ENCODE measurements at regions not wholly inside any gene's neighbourhood (a gene's known extent, or its start where the extent isn't known, plus 50 kb on each side); places are given as distances from the start of the nearest gene placed in this dataset.
A peak's percentile ranks its signal among the peaks of the same experiment; 100 is the strongest.

DNA sequence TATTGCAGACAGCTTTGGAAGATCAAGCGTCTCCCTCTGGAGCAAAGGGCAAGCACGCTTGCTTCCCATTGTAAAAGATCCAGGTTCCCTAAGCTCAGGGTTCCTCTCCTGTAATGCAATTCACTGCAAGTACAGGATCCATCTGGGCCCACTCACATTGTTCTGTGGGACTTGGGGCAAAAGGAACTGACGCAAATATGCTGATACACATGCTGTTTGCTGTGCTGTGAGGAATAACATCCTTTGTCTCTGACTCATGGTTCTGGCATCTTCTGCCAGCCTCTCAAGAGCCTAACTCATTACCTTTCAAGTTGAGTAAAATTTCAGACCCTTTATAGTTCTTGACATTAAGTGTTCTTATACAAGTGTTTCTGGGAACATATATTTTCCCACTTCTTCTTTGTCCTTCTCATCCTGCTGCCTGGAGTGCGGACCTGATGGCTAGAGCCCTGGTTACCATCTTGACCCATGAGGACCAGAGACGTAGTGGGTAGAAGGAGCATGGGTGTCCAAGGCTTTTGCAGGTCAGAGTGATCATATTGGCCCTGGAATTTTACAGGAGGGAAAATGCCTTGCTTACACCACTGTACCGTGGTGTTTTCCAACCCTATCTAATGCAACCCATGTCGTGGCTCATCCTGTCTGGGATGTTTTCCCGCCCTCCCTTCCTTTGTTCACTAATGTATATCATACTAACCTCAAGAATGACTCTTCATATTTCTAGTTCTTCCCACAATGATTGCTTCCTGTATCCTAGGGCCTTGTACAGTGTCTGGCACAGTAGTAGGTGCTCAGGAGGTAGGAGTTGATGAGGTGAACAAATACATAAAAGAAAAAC lies 145.7 kb upstream of the GLI2 start:
- DNase-seq (ENCODE audit: low spot score), result no peak

DNA sequence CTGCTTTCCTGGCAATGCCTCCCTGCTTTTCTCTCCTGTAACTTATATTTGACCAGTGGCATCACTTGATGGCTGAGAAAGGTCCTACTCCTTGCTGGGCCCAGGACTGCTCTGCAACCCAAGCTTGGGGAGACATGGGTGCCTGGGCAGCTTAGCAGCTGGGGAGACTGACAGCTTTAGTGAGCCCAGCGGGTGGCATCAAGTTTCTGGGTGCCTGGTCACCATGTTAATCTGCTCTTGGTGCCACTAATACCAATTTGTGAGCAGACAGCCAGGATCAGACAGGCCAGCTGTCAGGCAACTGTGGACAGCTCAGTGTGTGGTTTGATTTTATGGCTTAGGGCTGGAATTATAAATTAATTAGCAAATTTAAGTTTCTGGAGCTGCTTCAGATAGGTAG lies 144.8 kb upstream of the GLI2 start:
- peak; percentile 49 for DNase-seq (ENCODE audit: low spot score)

DNA sequence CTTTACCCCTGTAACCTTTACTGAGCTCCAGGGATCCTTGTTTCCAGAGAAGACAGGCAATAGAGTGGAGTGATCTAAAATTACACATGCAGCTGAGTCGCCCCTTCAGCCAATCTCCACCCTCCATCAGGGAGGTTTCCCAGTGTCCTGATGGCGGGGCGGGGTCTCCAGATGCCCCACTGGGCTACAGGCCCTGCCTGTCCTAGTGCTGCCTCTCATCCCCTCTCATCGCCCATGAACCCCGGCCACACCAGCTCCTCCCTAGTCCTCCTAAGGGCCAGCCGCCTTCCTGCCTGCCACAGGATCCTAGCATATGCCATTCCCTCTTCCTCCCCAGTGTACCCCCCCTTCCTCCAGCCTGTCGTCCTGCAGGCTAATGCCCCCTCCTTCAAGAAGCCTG lies 144.1 kb upstream of the GLI2 start:
- DNase-seq (ENCODE audit: low spot score), result no peak

DNA sequence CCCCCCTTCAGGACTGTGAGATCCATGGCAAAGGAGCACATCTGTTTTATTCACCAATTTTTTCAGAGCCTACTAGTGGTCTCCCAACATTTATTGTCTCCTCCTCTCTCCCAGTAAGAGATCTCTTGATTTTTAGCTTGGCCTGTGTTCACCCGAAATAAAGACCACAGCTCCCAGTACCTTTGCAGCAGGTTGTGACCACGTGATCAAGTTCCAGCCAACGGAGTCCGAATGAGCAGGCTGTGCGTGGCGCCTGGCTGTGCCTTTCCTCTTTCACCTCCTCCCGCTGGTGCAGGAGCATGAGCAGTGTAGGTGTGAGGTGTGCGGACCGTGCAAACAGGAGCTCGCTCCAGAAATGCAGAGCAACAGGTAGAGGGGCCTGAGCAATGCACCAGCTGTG lies 143.6 kb upstream of the GLI2 start:
- no peak for DNase-seq (ENCODE audit: low spot score)

DNA sequence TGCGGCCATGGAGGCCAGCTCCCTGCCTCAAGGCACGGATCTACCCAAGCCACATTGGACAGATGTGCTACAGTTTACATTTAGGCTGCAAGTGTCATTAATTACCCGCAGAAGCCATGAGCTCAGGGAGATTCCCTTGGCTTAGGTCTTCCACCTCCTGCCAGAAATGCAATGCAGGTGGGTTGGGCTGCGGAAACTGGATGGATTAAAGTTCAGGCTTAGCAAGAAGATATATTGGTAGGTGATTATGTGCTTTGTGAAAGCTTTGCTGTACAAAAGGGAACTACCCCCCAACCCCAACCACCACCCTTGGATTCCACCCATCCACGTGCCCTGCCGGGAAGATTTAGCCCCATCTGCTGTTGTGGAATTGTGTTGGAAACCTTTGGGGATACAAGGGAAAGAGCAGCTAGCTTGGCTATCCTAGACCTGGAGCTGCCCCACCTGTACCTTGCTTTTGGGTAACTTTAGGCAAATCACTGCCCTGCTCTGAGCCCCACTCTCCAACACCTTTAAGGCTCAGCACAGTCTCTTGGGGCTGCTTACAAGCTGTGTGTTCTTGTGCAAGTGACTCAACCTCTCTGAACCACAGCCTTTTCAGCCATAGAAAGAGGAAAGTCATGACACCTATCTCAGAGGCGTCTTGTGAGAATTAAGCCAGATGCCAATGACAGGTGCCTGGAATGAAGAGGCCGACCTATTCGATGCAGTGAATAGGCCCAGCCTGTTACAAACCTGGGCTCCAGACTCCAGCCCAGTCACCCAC lies 141.6 kb upstream of the GLI2 start:
- DNase-seq (ENCODE audit: low spot score), result peak; percentile 79

DNA sequence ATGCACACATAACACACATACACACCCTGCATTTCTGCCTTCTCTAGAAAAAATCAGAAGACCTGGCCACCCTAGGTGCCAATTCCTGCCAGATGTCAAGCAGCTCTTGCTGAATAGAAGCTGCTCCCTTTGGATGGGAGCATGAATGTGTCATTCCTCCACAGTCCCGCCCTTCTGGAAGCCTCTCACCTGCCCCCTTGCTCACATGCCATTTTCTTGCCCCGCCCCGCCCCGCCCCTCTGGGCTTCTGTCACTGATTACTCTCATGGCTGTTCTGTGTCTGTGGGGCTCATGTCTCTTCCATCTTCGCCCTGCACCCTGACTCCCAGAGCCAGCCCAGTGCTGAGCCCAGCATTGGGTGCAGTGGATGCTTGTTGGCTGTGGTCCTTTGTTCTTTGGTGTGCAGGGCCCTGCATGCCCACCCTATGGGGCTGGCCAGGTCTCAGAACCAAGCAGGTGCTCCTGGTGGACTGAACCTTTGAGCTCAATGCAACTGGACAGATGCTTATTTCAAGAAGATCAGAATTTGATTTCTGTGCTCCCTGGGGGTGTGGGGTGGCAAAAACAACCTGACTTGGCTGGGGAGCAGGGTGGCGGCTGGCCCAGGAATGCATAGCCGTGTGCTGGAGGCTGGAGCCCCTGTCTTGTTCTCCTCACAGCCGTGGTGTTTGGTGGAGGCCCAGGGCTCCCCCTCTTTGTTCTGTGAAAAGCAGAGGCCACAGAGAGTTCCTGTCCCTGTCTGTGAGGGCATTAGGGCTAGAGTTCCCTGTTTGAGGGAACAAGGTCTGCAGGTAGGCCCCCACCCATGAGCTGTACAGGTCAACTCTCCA lies 140.6 kb upstream of the GLI2 start:
- DNase-seq (ENCODE audit: low spot score), result peak; percentile 46

DNA sequence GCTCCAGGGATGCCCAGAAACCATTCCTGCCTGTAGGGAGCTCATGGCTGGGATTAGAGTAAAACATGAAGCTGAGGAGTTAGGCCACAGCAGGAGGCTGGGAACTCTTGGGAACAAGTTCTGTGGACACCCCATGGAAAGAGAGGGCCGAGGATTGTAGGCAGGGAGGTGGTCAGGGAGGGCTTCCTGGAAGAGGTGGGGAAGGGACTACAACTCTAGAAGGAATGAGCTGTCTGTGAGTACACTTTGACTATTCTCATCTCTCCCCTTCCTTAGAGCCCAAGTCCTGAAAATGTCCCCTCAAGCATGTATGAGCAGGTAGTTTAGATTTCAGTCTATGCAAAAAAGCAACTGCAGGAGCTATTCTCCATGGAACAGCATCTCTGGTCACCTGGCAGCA lies 139.9 kb upstream of the GLI2 start:
- DNase-seq (ENCODE audit: low spot score), result no peak

DNA sequence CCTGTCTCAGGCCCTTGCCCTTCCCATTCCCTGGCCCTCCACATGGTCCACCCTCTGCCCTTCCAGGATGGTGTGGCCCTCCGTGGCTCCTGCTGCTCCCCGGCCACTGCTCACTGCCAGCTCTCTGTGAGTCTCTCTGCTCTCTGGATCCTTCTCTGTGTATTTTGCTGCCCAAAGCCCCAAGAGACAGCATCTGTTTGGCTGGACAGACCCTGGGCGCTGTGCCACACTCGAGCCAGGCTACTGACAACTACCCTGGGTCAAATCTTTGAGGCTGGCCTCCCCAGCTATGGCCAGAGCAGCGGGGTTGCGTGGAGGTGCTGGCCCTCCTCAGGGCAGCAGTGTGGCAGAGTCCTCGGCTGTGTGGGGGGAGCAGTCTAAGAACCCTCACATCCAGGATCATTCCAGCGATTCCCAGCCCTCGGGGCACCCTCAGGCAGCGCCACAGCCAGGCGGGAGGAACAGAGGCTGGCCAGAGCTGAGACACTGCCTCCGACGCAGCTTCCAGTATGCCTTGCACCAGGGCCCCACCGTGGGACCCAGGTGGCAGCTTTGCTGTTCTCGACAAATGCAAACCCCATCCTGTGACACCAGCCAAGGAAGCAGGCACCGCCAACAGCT lies 139.4 kb upstream of the GLI2 start:
- no peak for DNase-seq (ENCODE audit: low spot score)

DNA sequence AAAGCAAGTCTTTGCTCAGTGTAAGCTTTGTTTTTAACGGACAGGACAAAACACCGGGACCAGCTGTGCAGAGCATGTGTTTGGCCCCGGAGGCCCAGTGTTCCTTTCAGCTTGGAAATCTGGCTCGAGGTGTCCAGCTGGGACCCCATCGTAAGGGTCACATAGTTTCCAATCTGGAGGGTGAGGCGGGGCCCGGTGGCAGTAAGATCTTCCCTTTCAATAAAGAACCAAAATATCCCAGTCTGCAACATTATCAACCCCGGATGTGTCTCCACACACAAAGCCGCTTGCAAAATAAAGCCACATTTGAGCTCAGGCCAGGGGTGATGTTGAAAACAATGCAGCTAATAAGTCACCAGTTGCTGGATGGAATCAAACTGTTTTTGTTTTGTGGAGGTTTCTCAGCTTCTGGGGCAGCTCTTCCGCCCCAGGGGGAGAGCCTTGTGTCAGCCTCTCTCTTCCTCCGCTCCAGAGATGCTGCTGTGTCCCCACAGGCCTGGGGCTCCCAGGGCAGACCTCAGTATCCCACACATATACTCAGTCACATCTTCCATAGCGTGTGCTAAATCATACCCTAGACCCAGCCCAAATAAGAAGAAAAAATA lies 138.6 kb upstream of the GLI2 start:
- no peak for DNase-seq (ENCODE audit: low spot score)

DNA sequence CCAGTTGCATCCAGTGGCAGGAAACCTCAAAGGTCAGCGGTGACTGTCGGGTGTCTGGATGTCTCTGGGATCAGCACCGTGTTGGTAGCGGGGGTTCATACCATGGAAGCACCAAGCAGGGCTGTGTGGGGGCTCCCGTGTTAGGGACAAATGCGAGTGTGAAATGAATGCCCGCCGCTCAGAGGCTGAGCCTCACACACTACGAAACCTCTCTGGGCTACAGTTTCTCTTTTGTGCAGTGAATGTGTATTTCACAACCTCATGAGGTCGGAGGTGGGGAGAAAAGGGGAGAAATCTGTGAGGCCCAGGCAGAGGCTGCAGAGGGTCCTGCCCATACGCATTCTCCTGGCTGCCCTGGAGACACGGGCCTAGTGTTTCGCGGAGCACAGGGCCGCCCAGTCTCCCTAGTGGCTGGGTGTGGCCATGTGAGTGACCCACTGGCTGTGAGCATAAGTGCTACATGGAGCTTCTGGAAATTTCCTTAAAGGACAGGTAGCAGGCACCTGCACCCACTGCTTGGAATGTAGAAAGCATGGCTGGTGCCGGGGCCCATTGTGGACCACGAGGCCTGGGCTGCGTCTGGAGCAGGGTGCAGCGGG lies 138.0 kb upstream of the GLI2 start:
- no peak for DNase-seq (ENCODE audit: low spot score)

DNA sequence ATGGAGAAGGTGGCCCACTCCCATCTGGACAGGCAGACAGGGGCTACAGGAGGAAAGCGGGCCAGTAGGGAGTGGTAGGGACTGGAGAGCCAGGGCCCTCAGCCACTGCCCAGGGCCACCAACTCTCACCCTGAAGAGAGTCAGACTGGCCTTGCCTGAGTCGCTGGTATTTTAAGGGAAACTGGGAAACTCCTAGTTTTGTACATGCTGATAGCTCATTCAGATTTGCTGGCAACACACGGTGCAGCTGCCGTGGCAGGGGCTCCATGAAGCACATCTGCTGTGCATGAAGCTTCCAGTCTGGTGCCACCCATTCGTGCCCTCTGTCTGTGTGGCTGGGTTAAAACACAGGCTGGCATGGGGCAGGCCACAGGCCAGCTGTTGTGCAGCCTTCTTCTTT lies 137.3 kb upstream of the GLI2 start:
- DNase-seq (ENCODE audit: low spot score), result no peak

DNA sequence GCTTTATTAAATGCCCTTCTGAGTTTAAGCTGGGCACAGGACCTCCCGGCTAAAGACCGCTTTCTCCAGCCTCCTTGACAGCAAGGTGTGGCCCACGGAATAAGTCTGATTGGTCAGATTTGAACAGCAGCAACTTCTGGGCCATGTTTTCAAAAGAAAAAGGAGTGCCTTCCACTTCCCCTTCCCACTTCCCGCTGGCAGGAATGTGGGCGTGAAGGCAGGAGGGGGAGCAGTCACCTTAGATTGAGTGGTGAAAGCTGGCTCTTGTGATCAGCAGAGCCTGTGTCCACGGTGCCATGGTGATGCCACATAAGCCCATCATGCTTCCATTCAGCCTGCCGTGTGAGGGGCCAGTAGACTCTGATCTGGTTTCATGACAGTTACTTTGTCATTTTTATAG lies 136.6 kb upstream of the GLI2 start:
- no peak for DNase-seq (ENCODE audit: low spot score)

DNA sequence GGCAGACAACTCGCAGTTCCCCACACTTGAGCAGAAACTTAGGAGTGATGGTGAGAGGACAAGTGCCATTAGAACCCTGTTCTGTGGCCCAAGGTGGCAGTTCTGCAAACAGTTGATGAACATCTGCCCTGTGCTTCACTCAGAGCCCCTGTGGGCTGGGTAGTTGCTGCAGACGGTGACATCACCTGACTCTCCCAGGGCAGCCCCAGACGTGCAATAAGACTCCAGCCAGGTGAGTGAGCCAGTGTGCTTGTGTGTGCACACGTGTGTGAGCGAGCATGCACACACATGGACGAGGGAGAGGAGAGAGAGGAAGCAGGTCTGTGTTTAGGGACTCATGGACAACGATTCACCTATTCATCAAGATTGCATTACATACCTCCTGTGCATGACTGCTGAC lies 136.0 kb upstream of the GLI2 start:
- DNase-seq (ENCODE audit: low spot score), result no peak

DNA sequence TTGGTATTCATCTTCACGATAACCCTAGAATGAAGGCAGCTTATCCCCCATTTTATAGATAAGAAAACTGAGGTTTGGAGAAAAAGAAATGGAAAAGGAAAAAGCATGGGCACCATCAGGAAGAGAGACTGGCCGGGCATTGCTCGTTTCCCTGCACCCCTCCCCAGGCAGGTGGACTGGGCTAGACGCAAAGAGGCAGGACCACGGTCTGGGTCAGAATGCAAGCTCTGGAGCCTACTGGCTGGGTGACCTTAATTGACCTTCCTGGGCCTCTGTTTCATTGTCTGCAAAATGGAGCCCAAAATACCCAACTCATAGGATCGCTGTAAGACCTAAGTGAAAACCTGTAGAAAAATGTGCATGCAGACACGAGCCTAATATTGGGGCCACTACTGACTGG lies 135.3 kb upstream of the GLI2 start:
- DNase-seq (ENCODE audit: low spot score), result no peak

DNA sequence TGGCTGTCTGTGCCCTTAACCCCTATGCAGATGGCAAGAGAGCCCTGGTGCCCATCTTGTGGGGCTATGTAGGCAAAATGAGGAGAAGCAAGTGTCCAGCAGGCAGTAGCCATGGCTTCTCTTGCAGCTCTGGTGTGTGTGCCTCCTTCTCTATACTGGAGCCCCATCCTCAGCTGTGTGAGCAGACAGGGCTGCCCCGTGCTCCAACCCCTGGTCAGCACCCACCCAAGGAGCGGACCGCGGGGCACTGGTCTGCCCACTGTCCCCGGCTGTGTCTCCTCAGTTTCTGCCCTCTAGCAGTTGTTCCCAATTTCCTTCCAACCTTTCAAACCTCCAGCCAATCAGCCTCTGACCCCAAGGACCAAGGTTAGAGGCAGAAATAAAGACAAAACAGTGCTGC lies 134.9 kb upstream of the GLI2 start:
- no peak for DNase-seq (ENCODE audit: low spot score)

DNA sequence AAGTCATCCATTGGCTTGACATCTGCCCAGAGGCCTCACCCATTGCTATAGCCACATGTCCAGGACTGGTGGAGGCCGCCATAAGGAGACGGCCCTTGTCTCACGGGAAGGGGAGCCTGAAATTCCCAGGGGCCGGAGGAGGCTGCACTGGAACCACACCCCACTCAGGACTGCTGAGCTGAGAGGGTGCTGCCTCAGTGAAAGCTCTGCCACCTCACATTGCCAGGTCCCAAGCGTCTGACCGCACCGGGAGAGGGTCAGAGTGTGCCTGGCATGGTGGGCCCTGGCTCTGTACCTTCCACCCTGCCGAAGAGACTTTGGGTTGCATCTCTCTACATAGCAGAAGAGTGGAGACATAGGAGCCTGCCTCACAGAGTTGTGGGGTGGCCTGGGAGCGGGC lies 134.1 kb upstream of the GLI2 start:
- DNase-seq (ENCODE audit: low spot score), result no peak

DNA sequence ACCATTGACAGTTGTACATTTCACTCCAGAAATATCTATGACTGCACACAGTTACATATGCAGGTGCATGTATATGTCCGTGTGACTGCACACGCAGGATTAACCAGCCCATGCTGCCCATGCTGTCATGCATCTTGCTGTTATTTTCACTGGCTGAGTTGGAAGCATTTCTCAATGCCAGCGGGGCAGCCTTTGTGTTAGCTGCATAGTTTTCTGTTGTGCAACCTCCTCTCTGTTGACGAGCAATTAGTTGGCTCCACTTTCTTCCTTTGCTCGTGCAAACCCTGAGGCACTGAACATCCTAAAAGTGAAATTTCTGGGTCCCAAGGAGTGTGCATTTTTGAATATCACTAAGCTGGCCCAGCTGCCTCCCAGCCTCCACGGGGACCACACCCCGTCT lies 133.4 kb upstream of the GLI2 start:
- DNase-seq (ENCODE audit: low spot score), result no peak

DNA sequence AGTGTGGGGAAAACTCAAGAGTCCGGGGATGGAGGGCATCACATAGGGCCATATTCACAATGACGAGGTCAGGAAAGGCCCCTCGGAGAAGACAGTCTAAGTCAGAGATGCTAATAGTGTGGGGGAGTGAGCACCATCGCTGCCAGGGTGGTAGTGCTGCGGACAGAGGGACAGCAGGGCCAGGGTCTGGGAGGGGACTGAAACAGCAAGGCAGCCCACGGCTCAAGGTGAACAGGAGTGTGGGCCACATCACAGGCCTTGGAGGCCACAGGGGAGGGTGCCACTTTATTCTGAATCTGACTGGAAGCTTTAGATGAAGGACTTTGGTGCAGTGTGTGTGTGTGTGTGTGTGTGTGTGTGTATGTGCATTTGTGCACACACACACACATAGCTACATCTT lies 130.9 kb upstream of the GLI2 start:
- DNase-seq (ENCODE audit: low spot score), result no peak

DNA sequence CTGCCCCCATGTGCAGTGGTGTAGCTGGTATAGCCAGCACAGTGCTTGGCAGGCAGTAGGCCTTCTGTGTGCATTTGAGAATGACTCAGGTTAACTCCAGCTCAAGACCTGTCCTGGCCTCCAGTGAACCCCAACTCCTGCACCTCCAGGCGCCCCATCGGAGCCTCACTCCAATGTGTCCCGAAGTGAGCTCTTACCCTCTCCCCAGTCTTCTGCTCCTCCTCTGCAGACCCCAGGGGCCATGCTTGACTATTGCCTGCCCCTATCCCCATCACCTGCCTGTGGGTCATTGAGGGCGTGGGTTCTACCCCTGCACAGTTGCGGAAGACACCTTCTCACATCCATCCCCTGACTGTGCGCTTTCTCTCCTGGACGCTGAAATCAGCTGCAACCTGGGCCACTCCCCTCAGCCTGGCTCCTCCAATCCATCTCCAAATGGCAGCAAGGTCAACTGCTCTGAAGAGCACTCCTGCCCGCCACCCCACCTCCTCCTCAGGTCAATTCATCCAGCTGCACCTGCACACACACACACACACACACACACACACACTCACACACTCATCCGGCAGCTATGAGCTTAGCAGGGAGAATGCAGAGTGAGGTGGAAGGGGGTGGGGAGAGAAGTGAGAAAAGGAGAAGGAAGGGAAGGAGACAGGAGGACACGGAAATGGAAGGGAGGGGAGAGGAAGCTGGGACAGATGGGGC lies 130.3 kb upstream of the GLI2 start:
- no peak for DNase-seq (ENCODE audit: low spot score)

DNA sequence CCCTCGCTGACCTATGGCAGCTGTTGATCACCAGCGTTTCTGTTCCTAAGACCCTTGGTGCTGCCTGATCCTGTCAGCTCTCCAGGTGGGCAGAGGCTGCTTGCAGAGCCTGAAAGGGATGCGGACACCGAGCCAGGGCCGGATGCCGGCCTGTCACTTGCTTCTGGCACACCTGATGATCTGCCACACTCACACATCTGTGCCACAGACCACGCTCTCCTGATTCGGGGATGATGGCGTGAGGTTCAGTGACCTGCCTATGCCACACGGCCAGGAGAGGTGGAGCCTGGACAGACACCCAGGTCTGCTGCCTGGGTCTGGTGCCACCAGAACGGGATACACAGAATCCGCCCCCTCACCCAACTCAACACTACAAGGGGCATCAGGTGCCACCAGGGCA lies 129.4 kb upstream of the GLI2 start:
- no peak for DNase-seq (ENCODE audit: low spot score)

DNA sequence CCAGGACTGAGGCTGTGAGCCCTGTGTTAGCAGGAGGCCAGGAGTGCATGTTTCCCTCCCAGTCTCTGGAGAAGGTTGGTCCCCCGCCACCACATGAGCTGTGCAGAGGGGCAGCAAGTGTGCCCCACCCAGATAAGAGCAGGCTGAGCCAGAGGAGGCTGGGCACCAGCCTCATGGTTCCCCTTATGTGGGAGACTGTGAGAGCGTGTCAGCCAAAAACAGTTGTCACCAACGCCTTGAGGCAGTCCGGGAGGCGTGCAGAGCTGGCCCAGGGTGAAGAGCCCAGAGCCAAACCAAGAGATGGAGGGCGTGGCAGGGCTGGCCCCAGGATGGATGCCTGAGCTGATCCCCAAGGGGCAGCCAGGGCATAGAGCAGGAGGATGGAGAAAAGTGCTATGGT lies 128.7 kb upstream of the GLI2 start:
- no peak for DNase-seq (ENCODE audit: low spot score)

Measured in D341Med (cell line).